AG09319 (cell line): ENCODE measurements at regions not wholly inside any gene's neighbourhood (a gene's known extent, or its start where the extent isn't known, plus 50 kb on each side); places are given as distances from the start of the nearest gene placed in this dataset.

Experiments
- DNase-seq: peaks from one replicate; pipeline ENCODE4 v3.0.0-alpha.2; 2010; ENCODE audit warnings: low read depth; ENCODE audit errors: extremely low read depth
- CTCF ChIP-seq: IDR thresholded peaks from 2 replicates; pipeline ENCODE4 v1.5.1; 2011; ENCODE audit warnings: low read depth, mild to moderate bottlenecking, inconsistent platforms, low read length, moderate library complexity

- no peak for DNase-seq
- TF ChIP-seq CTCF = no peak
Observed at GRCh38 chr3:117084739-117085270, 375.2 kb downstream of the TUSC7 start.

GRCh38 chr3:117091676-117092075 lies 382.1 kb downstream of the TUSC7 start:
- no peak for DNase-seq
- no peak for TF ChIP-seq CTCF

- no peak for DNase-seq
- TF ChIP-seq CTCF = no peak
Observed at GRCh38 chr3:117096549-117096948, 387.0 kb downstream of the TUSC7 start.

- DNase-seq = no peak
- no peak for TF ChIP-seq CTCF
Observed at GRCh38 chr3:117097351-117097750, 387.8 kb downstream of the TUSC7 start.

- no peak for DNase-seq
- no peak for TF ChIP-seq CTCF
Observed at GRCh38 chr3:117101697-117102096, 392.1 kb downstream of the TUSC7 start.

GRCh38 chr3:117102426-117102825 lies 392.8 kb downstream of the TUSC7 start:
- no peak for TF ChIP-seq CTCF
- DNase-seq = no peak

GRCh38 chr3:117103675-117104074 lies 394.1 kb downstream of the TUSC7 start:
- no peak; the same call in 1 of the 2 replicates for TF ChIP-seq CTCF
- DNase-seq = no peak
